ENCODE measurements at regions not wholly inside any gene's neighbourhood (a gene's known extent, or its start where the extent isn't known, plus 50 kb on each side); places are given as distances from the start of the nearest gene placed in this dataset.

DNA sequence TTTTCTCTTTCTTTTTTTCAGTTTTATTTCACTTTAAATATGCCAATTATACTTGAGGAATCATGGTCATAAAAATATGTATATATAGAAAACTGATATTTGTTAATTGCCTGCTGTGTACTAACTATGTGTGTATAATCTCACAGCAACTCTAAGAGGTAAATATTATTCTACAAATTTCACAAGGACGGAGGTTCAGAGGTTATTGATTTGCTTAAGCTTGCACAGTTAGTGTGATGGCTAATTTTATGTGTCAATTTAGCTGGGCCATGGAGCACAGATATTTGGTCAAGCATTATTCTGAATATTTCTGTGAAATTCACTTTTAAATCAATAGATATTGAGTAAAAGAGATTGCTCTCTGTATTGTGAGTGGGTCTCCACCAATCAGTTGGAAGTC, 75.7 kb upstream of the CENPW start:
- 89 to 92% methylated on average over 1 of the region's 1 CpG for WGBS, 2 donors
- H3K4me3 ChIP-seq = no peak overlapping the region
- no peaks in the 10 kb centered on the region for H3K4me1 ChIP-seq (ENCODE audit: control insufficient read depth in 5 of 5, insufficient read depth in 5 of 5, low read length in 5 of 5)
- no peak overlapping the region for H3K27ac ChIP-seq (ENCODE audit: low read depth in 1 of 2, low read length in 1 of 2)
- peaks cover 0 to 4% (median 0%) of the 10 kb centered on the region in 4 donors for H3K9me3 ChIP-seq (ENCODE audit: control insufficient read depth in 4 of 4, insufficient read depth in 3 of 4, low read length in 3 of 4)
- no peaks in the 10 kb centered on the region for H3K36me3 ChIP-seq (ENCODE audit: control insufficient read depth in 4 of 4, insufficient read depth in 4 of 4, low read length in 4 of 4)
- DNase-seq (no peak), ATAC-seq (ENCODE audit: insufficient read depth, low FRiP score) (no peak)
- H3K9ac ChIP-seq (ENCODE audit: insufficient read depth in 1 of 2, low read length in 2 of 2) = no peak overlapping the region
- H3K27me3 ChIP-seq (ENCODE audit: control insufficient read depth in 3 of 3, insufficient read depth in 3 of 3, low read length in 2 of 3) = no peaks in the 10 kb centered on the region
- TF ChIP-seq, protein P1, sequence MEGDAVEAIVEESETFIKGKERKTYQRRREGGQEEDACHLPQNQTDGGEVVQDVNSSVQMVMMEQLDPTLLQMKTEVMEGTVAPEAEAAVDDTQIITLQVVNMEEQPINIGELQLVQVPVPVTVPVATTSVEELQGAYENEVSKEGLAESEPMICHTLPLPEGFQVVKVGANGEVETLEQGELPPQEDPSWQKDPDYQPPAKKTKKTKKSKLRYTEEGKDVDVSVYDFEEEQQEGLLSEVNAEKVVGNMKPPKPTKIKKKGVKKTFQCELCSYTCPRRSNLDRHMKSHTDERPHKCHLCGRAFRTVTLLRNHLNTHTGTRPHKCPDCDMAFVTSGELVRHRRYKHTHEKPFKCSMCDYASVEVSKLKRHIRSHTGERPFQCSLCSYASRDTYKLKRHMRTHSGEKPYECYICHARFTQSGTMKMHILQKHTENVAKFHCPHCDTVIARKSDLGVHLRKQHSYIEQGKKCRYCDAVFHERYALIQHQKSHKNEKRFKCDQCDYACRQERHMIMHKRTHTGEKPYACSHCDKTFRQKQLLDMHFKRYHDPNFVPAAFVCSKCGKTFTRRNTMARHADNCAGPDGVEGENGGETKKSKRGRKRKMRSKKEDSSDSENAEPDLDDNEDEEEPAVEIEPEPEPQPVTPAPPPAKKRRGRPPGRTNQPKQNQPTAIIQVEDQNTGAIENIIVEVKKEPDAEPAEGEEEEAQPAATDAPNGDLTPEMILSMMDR (IDR thresholded peaks at IDR 0.05; ENCODE audit: control extremely low read depth, extremely low read depth) = no peak

DNA sequence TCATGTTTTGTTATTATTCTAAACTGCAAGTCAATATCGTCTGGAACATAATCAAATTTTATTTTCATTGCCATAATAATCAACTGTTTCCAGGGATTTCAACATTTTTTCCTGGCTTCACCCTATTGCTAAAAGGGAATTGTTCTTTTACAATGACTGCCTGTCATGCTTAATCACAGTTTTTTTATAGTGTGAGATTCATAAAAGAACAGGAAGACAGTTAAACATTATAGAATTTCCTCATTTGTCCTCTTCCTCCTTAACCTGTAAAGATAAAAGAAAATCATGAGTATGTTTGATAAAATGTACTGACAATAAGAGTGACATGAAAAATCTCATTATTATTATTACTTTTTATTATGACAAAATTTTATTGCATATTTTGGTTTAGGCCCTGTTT, 73.3 kb upstream of the CENPW start:
- Histone ChIP-seq H3K27ac (ENCODE audit: low read depth in 1 of 2, low read length in 1 of 2) (no peak overlapping the region), H3K4me1 (ENCODE audit: control insufficient read depth in 5 of 5, insufficient read depth in 5 of 5, low read length in 5 of 5) (no peaks in the 10 kb centered on the region), H3K27me3 (ENCODE audit: control insufficient read depth in 3 of 3, insufficient read depth in 3 of 3, low read length in 2 of 3) (no peaks in the 10 kb centered on the region), H3K9ac (ENCODE audit: insufficient read depth in 1 of 2, low read length in 2 of 2) (no peak overlapping the region), H3K9me3 (ENCODE audit: control insufficient read depth in 4 of 4, insufficient read depth in 3 of 4, low read length in 3 of 4) (peaks cover 0 to 2% (median 0%) of the 10 kb centered on the region in 4 donors), H3K4me3 (no peak overlapping the region), H3K36me3 (ENCODE audit: control insufficient read depth in 4 of 4, insufficient read depth in 4 of 4, low read length in 4 of 4) (no peaks in the 10 kb centered on the region)
- ATAC-seq (ENCODE audit: insufficient read depth, low FRiP score) = no peak
- TF ChIP-seq, protein P1 (IDR thresholded peaks at IDR 0.05; ENCODE audit: control extremely low read depth, extremely low read depth) = no peak
- WGBS, 2 donors = 48 to 58% methylated on average over 1 of the region's 1 CpG
- peak in 1 of 3 donors; percentile 4 for DNase-seq

DNA sequence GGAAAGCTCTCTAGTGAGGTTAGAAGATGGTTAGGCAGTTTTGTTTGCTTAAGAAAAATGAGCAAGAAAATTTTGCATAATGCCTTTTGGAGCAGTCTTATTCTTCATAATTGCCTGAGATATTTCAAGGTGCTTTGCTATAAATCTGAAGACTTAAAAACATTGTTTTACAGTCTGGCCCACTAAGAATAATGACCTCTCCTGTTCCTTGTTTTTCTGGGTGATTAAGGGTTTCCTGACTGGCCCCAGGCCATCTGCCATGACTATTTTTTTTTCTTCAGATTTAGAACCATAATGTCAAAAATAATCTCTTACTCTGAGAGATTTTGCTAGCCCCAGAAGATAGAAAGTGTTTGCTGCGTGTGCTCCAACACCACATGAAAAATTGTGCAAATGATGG, 72.3 kb upstream of the CENPW start:
- no peaks in the 10 kb centered on the region for H3K27me3 ChIP-seq (ENCODE audit: control insufficient read depth in 3 of 3, insufficient read depth in 3 of 3, low read length in 2 of 3)
- DNase-seq (no peak), ATAC-seq (ENCODE audit: insufficient read depth, low FRiP score) (no peak)
- no peak overlapping the region for H3K9ac ChIP-seq (ENCODE audit: insufficient read depth in 1 of 2, low read length in 2 of 2)
- no peaks in the 10 kb centered on the region for H3K36me3 ChIP-seq (ENCODE audit: control insufficient read depth in 4 of 4, insufficient read depth in 4 of 4, low read length in 4 of 4)
- H3K4me1 ChIP-seq (ENCODE audit: control insufficient read depth in 5 of 5, insufficient read depth in 5 of 5, low read length in 5 of 5) = no peaks in the 10 kb centered on the region
- H3K9me3 ChIP-seq (ENCODE audit: control insufficient read depth in 4 of 4, insufficient read depth in 3 of 4, low read length in 3 of 4) = no peaks in the 10 kb centered on the region
- H3K4me3 ChIP-seq = no peak overlapping the region
- no peak overlapping the region for H3K27ac ChIP-seq (ENCODE audit: low read depth in 1 of 2, low read length in 1 of 2)
- TF ChIP-seq, protein P1 (IDR thresholded peaks at IDR 0.05; ENCODE audit: control extremely low read depth, extremely low read depth) = no peak
- WGBS, 2 donors = 45 to 53% methylated on average over 1 of the region's 1 CpG

DNA sequence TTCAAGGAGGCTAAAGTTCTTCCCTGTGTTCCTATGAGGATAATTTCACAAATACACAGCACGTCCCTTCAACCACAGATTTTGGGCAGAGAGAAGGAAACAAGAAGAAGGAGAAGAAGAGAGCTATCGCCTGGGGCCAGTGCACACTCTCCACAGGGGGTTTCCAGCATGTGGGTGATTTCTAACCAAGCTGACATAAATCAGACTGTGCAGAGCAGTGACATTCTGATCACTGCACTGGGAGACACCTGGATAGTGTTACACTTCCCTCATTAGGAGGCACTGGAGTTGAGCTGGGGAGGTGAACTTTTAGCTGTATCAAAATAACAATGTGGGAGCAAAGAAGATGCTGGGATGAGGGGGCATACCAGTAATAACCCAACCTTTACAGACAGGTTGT, 71.8 kb upstream of the CENPW start:
- H3K9me3 ChIP-seq (ENCODE audit: control insufficient read depth in 4 of 4, insufficient read depth in 3 of 4, low read length in 3 of 4) = no peaks in the 10 kb centered on the region
- WGBS, 2 donors = 48 to 60% methylated on average over 2 of the region's 2 CpGs
- H3K27ac ChIP-seq (ENCODE audit: low read depth in 1 of 2, low read length in 1 of 2) = no peak overlapping the region
- no peaks in the 10 kb centered on the region for H3K4me1 ChIP-seq (ENCODE audit: control insufficient read depth in 5 of 5, insufficient read depth in 5 of 5, low read length in 5 of 5)
- H3K9ac ChIP-seq (ENCODE audit: insufficient read depth in 1 of 2, low read length in 2 of 2) = no peak overlapping the region
- no peak for ATAC-seq (ENCODE audit: insufficient read depth, low FRiP score)
- DNase-seq = no peak
- no peaks in the 10 kb centered on the region for H3K27me3 ChIP-seq (ENCODE audit: control insufficient read depth in 3 of 3, insufficient read depth in 3 of 3, low read length in 2 of 3)
- no peak overlapping the region for H3K4me3 ChIP-seq
- no peaks in the 10 kb centered on the region for H3K36me3 ChIP-seq (ENCODE audit: control insufficient read depth in 4 of 4, insufficient read depth in 4 of 4, low read length in 4 of 4)
- TF ChIP-seq, protein P1 (IDR thresholded peaks at IDR 0.05; ENCODE audit: control extremely low read depth, extremely low read depth) = no peak
